ENCODE measurements at regions not wholly inside any gene's neighbourhood (a gene's known extent, or its start where the extent isn't known, plus 50 kb on each side); places are given as distances from the start of the nearest gene placed in this dataset.
A peak's percentile ranks its signal among the peaks of the same experiment; 100 is the strongest.

DNA sequence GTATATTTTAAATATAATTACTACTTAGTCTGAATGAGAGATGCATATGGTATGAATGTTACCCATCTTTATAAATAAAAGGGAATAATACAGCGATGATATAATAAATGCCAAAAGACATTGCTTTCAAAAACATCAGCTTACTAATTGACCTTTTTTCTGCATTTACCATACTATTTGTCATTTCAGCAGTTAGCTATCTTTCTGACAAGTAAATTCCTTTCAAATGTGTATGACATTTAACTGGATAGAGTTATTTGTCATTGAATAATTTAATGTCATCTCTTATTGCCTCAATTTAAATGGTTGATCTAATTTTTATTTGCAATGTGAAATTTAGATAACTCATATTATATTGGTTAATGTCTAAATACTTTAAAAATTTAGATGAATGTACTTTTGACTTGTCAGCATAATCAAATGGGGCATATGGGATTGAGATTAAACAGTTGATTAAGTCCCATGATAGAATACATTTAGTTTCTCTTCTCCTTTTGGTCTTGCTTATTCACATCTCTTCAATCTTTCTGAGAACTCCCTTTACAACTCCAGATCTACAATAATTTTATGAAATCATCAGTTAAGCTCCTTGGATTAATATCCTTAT, 350.9 kb downstream of the PCDH18 start:
- H3K4me1 Mint-ChIP-seq, result no peaks in the 10 kb centered on the region
- WGBS (ENCODE audit: insufficient coverage), result no CpG with 5 or more reads among the region's 1 CpG

DNA sequence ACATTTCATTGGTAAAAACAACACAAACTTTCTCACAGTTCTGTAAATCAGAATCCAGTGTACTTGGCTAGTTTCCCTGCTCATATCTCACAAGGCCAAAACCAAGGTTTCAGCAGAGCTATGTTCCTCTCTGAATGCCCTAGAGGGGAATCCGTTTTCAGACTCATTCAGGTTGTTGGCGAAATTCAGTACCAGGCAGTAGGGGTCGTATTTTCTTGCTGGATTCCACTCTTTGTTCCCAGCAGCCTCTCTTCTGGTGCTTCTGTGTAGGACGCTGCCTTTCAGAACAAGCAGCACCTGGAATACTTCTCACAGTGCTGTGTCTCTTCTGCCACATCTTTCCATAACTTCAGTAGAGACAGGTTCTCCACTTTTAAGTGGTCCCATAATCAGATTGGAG, 351.9 kb downstream of the PCDH18 start:
- Histone ChIP-seq H3K27me3 (ENCODE audit: control insufficient read depth in 2 of 2, insufficient read depth in 2 of 2, low read length in 2 of 2) (no peaks in the 10 kb centered on the region), H2AFZ (ENCODE audit: insufficient read depth, low read depth, low read length, poor library complexity, severe bottlenecking) (no peak overlapping the region), H3K4me3 (replicated peaks in 1 of 3; ENCODE audit: low read depth in 2 of 3, low read length in 3 of 3) (no peak overlapping the region), H3K4me2 (replicated peaks; ENCODE audit: extremely low read depth, low read length, poor library complexity, severe bottlenecking) (no peak overlapping the region), H3K36me3 (replicated peaks in 1 of 2; ENCODE audit: control insufficient read depth in 1 of 2, insufficient read depth in 2 of 2, low read length in 2 of 2) (no peaks in the 10 kb centered on the region), H3K9ac (ENCODE audit: insufficient read depth, low read length, poor library complexity, severe bottlenecking) (no peak overlapping the region), H3K79me2 (ENCODE audit: insufficient read depth, low read length) (no peaks in the 10 kb centered on the region), H4K20me1 (ENCODE audit: insufficient read depth, low read length) (no peaks in the 10 kb centered on the region), H3K9me3 (replicated peaks in 1 of 2; ENCODE audit: control insufficient read depth in 1 of 2, insufficient read depth in 1 of 2, low read length in 2 of 2) (no peaks in the 10 kb centered on the region), H3K4me1 (ENCODE audit: control insufficient read depth in 1 of 2, insufficient read depth in 2 of 2, low read length in 2 of 2) (no peaks in the 10 kb centered on the region), H3K27ac (ENCODE audit: low read depth in 1 of 2, low read length in 2 of 2) (no peak overlapping the region)
- Mint-ChIP-seq H3K9me3 (peaks cover 0 to 2% (median 0%) of the 10 kb centered on the region in 7 donors), H3K27me3 (ENCODE audit: low read depth in 3 of 3) (no peaks in the 10 kb centered on the region), H3K4me3 (no peak overlapping the region), H3K4me1 (no peaks in the 10 kb centered on the region), H3K36me3 (no peaks in the 10 kb centered on the region), H3K27ac (peak overlapping the region in 1 of 7 donors; percentile 35)
- 74% methylated on average over 4 of the region's 4 CpGs for WGBS (ENCODE audit: insufficient coverage)
- no peak for DNase-seq
- TF ChIP-seq, protein P1, sequence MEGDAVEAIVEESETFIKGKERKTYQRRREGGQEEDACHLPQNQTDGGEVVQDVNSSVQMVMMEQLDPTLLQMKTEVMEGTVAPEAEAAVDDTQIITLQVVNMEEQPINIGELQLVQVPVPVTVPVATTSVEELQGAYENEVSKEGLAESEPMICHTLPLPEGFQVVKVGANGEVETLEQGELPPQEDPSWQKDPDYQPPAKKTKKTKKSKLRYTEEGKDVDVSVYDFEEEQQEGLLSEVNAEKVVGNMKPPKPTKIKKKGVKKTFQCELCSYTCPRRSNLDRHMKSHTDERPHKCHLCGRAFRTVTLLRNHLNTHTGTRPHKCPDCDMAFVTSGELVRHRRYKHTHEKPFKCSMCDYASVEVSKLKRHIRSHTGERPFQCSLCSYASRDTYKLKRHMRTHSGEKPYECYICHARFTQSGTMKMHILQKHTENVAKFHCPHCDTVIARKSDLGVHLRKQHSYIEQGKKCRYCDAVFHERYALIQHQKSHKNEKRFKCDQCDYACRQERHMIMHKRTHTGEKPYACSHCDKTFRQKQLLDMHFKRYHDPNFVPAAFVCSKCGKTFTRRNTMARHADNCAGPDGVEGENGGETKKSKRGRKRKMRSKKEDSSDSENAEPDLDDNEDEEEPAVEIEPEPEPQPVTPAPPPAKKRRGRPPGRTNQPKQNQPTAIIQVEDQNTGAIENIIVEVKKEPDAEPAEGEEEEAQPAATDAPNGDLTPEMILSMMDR (IDR thresholded peaks at IDR 0.05), result no peak
- intact Hi-C loops (cut with micrococcal nuclease), result no loop called here

More for the DNA sequence above, 350.9 kb downstream of the PCDH18 start:
- H3K27ac ChIP-seq (ENCODE audit: low read depth in 1 of 2, low read length in 2 of 2), result no peak overlapping the region
- no peaks in the 10 kb centered on the region for H3K27me3 ChIP-seq (ENCODE audit: control insufficient read depth in 2 of 2, insufficient read depth in 2 of 2, low read length in 2 of 2)
- Mint-ChIP-seq H3K9me3 (peaks cover 0 to 2% (median 0%) of the 10 kb centered on the region in 7 donors), H3K36me3 (no peaks in the 10 kb centered on the region), H3K27ac (no peak overlapping the region), H3K27me3 (ENCODE audit: low read depth in 3 of 3) (no peaks in the 10 kb centered on the region), H3K4me3 (no peak overlapping the region)
- no peak for DNase-seq
- H3K4me1 ChIP-seq (ENCODE audit: control insufficient read depth in 1 of 2, insufficient read depth in 2 of 2, low read length in 2 of 2), result no peaks in the 10 kb centered on the region
- no peak overlapping the region for H3K4me3 ChIP-seq (replicated peaks in 1 of 3; ENCODE audit: low read depth in 2 of 3, low read length in 3 of 3)
- no peaks in the 10 kb centered on the region for H4K20me1 ChIP-seq (ENCODE audit: insufficient read depth, low read length)
- intact Hi-C loops (cut with micrococcal nuclease), result no loop called here
- no peaks in the 10 kb centered on the region for H3K79me2 ChIP-seq (ENCODE audit: insufficient read depth, low read length)
- H3K9ac ChIP-seq (ENCODE audit: insufficient read depth, low read length, poor library complexity, severe bottlenecking), result no peak overlapping the region
- H2AFZ ChIP-seq (ENCODE audit: insufficient read depth, low read depth, low read length, poor library complexity, severe bottlenecking), result no peak overlapping the region
- no peaks in the 10 kb centered on the region for H3K36me3 ChIP-seq (replicated peaks in 1 of 2; ENCODE audit: control insufficient read depth in 1 of 2, insufficient read depth in 2 of 2, low read length in 2 of 2)
- no peak overlapping the region for H3K4me2 ChIP-seq (replicated peaks; ENCODE audit: extremely low read depth, low read length, poor library complexity, severe bottlenecking)
- TF ChIP-seq, protein P1 (IDR thresholded peaks at IDR 0.05), result no peak
- no peaks in the 10 kb centered on the region for H3K9me3 ChIP-seq (replicated peaks in 1 of 2; ENCODE audit: control insufficient read depth in 1 of 2, insufficient read depth in 1 of 2, low read length in 2 of 2)
